ENCODE measurements at regions not wholly inside any gene's neighbourhood (a gene's known extent, or its start where the extent isn't known, plus 50 kb on each side); places are given as distances from the start of the nearest gene placed in this dataset.

- no peak for TF ChIP-seq CTCF (IDR thresholded peaks at IDR 0.05)
- no peak for TF ChIP-seq POLR2A (IDR thresholded peaks at IDR 0.05)
- TF ChIP-seq EP300 (IDR thresholded peaks at IDR 0.05): no peak
Measured at GRCh38 chr17:43344685-43345084, 54.1 kb upstream of the ARL4D start.

All from tibial nerve (tissue), 4 donors.